NCI-H82 (cell line): ENCODE measurements at regions not wholly inside any gene's neighbourhood (a gene's known extent, or its start where the extent isn't known, plus 50 kb on each side); places are given as distances from the start of the nearest gene placed in this dataset.

Experiments
- DNase-seq: peaks from one replicate; lab custom pipeline; 2025; lab: John Stamatoyannopoulos, UW

DNA sequence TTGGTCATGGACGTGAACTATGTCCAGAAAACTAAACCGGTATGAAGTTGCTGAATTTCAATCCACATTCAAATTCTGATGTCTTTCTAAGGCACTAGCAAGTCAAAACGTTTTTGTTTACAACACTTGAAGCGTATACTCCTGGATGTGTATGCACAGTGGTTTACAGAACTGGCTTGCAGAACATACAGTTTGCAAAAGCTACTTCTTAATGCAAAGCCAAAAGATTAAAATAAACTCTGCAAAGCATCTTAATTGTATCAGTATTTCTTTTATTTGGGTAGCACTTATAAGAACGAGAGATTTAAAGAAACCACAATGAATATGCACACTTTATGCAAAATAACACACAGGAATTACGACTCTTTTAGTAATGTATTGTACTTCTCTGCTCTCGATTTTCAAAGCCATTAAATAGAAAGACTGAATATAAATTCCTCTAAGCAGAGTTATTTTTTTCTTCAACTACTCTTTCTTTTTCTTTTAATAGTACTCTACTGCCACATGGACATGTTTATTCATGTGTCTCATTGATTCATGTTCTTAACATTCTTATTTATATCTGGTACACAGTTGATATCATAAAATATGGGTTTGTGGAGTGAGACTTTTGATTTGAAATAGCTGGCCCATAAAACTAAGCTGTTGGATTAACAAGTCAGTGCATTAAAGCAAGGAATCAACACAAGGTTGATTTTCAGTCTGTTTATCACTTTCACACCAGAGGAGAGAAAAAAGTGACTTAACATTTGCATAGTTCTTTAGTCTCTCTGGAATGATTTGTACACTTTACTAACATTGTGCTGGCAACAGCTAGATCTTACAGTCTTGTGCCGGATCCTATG lies 189.4 kb upstream of the STEAP4 start:
- peak; percentile 13 for DNase-seq

DNA sequence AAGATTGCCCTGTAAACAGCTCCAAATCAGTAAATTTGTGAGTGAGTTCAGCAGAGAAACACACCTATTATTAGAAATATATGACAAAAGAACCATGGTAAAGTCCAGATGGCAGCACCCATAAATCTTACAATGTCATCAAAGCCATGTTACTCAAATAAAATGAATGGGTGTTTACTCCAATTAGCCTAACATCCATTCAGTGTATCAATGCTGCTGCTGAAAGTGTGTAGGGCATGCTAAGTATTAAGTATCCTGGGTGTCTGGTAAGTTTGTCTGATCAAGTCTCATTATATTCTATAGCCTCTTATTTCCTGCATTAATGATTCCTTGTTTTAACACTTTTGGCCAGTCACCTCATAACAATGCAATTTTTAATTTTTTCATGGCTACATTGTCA lies 185.5 kb upstream of the STEAP4 start:
- DNase-seq, result peak; percentile 84

DNA sequence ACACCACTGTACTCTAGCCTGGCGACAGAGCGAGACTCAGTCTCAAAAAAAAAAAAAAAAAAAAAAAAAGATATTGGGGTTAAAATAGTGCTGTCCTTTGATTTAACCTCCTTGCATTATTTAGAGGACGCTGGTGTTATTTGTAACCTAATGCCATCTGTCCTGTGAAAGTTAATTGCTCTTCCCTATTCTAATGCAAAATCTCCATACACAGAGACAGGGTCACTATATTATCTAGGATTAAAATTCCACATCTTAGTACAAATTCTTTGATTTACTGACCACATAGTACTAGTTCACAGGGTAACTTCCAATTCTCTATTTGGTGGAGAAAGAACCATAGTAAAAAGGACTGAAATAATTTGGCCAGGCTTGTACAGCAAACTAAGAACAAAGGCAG lies 184.2 kb upstream of the STEAP4 start:
- peak; percentile 27 for DNase-seq

DNA sequence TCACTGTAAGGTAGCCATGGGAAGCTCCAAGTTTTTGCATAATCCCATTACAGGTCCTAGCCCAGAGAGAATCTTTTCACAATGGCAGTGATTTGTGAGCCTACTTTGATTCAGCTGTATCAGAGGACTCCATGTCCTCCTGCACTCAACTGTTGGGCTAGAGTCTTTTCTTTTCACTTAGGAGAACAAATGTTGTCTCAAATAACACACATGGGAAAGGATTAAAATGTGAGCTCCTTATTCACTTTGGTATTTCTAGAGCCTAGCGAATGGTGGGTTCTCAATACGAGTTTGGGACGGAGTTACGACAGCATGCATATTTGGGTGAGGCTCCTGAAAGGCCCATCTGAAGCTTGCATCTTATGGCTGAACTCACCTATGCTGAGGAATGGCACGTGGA lies 183.5 kb upstream of the STEAP4 start:
- peak; percentile 66 for DNase-seq

DNA sequence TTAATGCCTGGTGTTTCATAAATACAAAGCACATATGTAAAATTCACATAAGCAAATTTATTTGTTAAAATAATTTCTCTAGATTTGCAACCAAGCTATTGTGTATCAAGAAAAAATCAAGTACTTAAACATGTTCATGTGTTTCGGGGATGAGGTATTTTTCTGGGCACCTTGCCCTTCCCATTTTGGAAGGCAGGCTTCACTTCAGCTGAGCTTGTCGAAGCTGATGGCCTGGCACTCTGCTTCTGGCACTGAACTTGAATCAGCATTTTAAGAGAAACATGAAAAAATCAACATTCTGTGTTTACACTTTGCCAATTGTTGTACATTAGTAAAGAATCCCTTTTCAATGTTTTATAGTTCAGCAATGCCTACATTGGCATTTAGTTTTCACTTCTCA lies 179.1 kb upstream of the STEAP4 start:
- no peak for DNase-seq

DNA sequence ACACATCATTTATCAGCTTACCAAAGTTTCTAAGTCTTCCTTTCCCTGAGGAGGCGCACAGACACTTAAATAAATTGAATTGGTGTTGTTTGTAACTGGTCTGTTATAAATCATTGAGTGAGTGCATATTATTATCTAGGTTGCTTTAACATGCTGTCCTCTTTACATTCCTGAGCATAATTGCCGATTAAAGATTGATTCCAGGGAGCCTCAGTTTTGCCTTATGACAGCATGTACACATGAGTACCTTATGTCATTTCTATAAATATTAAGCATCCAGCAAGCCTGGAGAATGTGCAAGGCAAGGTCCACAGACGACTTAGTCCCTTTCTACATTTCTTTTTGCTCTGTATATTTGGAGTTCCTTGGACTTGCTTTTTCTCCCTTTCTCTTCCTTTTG lies 177.9 kb upstream of the STEAP4 start:
- no peak for DNase-seq

DNA sequence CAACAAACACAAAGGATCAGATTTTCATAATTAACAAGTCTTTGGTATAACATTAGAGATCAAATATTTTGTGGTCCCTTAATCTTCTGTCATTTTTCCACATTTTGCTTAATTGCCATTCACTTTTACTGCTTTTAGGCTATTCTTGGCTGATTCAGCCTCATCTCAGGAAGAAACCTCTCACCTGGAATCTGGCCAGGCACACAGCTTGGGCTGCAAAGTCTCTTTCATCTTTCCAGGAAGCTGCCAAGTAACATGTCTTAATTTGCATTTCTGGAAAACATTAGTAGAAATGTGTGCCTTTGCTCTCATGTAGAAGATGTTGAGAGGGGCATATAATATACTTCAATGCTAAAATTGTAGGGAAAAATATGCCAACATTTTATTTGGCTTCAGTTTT lies 174.2 kb upstream of the STEAP4 start:
- no peak for DNase-seq

DNA sequence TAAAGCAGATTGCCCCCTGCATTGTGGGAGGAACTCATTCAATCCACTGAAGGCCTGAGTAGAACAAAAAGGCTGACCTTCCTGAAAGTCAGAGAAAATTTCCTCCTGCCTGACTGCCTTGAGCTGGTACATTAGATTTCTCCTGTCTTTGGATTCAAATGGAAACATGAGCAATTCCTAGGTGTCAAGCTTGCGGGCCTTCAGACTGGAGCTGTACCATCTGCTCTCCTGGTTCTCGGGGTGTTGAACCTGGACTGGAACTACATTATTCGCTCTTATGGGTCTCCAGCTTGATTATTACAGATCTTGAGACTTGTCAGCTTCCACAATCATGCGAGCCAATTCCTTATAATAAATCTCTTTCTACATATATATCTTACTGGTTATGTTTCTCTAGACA lies 173.6 kb upstream of the STEAP4 start:
- DNase-seq, result peak; percentile 21

DNA sequence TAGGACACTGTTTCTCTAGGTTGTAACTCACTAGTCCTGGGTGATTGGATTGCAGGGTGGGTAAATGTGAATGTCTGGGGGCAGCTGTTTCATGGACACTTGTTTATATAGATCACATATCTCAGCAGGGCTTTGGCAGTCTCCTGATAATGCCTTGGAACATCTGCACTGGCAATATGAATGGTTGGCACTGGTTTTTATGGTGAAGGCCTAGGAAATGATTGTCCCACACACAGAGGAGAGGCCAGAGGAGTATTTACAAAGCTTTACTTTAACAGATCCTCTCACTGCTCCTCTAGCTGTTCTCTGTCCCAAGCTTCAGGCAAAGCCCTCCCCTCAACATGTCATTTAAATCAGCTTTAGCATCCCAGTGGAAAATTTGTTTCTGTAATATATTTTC lies 171.3 kb upstream of the STEAP4 start:
- peak; percentile 58 for DNase-seq

DNA sequence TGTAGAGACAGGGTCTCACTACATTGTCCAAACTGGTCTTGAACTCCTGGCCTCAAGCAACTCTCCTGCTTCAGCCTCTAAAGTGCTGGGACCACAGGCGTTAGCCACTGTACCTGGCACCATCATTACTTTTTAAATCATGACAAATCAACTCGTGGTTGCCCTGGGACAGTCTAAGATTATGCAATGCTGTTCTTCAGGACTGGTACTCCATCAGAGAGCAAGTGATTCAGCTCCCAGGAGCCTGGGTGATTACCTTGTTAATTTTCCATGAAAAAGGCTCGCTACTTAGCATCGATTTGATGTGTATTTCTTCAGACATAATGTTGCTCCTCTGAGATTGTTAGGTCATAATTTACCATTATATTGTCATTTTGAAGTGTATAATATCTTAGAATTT lies 158.9 kb upstream of the STEAP4 start:
- no peak for DNase-seq

DNA sequence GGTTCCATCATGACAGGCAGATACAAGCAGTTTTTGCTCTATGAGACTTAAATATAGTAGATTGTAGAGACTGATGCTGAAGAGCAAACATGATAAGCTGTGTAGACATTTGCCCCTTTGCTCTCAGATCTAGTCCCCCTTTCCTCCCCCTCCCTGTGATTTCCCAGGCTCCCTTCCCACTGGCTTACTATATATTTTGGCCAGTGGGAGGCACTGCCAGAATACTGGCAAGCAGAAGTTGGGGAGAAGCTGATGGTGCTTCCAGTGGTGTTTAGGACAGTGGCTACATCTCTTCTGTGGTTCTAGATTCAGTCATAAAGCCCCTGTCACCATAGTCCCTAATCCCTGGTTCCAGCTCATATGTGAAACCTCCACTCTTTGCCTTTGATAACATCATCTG lies 156.1 kb upstream of the STEAP4 start:
- DNase-seq, result no peak

DNA sequence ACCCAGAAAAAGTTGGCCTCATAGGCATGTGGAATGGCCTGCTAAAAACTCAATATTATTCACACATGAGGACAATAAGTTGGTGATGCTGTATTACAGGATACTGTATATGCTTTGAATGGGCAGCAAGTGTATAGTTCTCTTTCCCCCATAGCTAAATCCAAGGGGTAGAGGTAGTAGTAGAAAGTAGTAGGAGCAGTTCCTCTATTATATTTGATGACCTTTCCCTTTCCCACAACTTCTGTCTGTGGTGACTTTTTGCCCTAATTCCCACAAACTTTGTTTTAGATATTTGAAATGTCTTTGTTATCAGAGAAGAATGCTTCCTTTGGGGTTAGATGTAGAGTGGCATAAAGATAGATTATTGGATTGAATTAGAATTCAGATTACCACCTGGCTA lies 154.0 kb upstream of the STEAP4 start:
- DNase-seq, result no peak

DNA sequence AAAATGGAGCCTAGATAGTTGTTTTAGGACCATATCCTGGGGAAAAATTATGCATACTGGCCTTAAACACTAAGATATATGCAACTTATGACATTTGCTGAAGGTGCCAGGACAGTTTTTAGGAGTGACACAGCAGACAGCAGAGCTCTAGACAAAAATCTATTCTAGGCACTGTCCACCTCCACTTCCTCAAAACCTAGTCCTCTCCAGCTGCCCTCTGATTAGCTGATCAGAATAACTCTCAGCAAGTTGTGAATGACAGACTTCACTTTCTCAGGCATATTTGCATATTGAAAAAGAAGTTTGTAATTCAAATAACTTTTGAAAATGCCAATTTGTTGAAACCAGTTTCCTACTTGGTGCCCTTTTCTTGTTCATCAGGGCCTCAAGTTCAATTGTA lies 152.3 kb upstream of the STEAP4 start:
- no peak for DNase-seq

DNA sequence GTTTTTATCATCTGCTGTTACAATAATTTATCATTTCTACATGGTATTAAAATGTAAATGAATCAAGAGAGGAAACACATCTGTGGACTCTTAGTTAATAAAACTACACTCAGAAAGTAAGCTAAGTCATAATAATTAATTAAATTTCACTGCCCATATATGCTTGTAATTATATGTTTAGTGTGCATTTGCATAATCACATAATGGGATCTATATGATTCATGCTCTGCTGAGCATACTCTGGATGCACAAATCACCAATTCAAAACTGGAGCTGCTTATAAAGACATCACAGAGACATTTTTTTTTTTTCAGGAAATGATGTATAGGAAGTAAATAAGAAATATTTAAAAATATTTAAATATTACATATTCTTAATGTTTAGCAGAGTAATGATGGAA lies 151.6 kb upstream of the STEAP4 start:
- DNase-seq, result peak; percentile 68

DNA sequence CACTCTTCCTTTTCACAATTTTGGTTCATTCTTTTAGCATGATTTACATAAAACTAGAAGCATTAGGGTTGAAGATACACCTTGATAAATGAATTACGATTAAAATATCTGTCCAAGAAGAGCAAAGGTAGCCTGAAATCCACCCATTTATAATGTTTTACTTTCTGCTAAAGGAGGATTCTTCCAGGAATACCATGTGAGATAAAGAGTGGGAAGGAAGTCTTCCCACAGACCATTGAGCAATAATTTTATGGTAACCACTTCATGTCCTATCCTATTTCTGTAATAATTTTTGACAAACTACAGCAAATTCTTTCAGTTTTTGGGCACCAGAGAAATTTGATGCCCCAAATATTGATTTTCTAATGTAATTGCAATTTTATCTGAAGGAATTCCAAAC lies 150.6 kb upstream of the STEAP4 start:
- DNase-seq, result no peak

DNA sequence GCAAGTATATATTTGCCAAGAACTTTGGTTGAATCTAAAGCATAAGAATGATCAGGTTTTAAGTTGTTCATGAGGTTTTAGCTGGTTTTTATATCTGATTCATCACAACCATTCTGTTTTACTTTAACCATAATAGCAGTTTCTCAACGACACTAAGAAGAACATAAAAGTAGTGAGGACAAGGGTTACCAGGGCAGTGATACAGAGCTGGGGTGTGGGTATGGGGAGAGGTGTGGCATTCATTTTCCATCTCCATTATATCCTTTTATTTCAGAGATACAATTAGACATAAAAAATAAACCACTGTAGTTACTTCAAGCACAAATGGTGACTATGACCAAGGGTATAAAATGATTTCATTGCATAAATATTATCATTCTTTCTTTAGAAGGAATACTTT lies 149.8 kb upstream of the STEAP4 start:
- DNase-seq, result no peak

DNA sequence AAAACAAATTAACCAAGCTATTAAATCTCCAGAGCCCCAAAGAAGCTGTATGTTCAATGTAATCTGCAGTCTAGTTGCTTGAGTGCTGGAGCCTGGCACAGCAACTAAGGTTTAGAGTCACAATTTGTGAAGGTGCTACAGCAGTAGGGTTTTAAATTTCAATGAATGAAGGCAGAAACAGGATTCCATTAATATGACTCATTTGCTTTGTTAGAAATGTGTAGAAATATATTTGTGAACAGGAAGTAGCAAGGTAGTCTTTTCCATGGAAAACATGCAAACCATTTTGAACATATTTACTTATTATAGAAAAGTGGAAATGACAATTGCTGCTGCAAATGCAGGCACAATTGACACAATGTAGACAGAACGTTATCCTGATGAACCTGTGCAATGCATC lies 149.0 kb upstream of the STEAP4 start:
- no peak for DNase-seq

DNA sequence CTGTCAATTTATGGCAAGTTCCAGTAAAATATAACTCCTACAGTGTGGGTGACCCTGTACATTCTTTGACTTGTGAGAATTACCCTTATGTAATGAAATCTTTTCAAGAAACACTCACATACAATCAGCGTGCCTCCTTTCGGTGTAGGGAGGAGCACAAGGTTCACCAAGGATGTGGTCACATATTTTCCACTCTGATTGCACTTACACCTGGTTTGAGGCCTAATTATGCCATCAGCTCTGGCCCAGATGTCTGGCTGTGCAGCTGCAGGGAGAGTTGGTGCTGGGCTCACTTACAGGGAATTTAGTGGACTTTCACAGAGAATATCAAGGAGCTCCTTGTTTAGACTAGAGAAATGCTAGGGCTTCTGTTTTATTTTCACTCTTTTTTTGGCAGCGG lies 146.0 kb upstream of the STEAP4 start:
- DNase-seq, result no peak

DNA sequence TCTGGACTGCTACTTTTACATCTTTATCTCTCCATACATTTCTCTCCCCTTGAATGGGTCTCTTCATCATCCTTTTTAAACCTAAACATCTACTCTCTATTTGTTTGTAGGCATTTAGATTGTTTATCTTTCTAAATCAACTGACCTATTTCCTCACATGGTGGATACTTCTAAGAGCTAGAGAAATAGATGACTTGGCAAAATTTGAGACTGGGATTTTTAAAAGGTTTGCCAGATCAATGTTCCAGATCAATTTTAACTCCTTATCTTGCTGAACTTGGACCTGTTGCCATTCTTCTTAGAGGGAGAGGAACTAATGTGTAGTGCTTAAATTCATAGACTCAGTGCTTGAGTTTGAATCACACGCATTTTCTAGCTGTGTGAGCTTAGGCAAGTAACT lies 144.2 kb upstream of the STEAP4 start:
- no peak for DNase-seq

DNA sequence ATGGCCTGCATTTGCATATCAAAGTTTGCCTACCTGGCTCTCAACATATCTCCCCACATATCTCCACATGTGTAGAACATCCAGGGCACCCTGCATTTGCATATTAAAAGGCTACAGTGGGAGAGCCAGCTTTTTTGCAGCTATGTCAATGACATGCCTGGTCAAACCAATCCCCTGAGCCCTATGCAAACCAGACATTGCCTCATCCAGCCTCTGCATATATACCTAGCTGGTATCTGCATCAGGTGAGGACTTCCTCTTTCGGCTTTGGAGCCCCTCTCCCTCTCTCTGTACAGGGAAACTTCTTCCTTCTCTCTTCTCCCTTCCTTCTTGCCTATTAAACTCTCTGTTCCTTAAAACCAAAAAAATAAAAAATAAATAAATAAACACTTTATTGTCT lies 142.7 kb upstream of the STEAP4 start:
- DNase-seq, result no peak

DNA sequence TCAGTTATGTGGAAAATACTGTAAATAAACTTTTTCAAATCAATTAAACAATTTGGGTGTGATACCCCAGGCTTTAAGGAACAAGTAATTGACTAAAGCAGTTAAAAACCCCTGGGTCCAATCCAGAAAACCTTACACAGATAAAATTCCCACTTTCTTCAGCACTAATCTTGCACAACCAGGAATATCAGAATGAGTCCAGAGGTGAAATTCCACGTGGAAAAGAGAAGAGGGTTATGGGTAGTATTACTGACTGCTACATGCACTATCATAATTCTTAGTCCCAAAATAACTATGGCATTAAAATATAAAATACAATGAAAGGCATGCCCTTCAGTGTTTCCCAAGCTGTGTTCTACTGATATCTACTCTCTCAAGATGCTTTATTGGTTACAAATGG lies 135.7 kb upstream of the STEAP4 start:
- DNase-seq, result no peak

DNA sequence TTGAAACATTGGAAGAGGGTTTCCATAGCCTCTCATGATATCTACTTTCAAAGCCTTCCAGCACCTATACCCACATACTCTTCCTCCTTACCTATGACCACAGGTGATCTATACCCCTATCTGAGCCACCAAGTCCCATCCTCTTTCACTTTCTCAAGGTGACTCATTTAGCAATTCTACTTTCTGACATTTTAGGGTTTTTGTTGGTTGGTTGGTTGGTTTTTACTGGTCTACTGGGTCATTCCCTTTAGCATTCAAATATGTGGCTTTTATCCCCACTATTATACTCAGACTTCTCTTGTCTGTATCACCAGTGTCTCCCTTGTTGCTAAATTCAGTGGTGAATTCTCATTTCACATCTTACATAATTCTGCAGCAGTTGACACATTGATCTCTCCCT lies 130.4 kb upstream of the STEAP4 start:
- DNase-seq, result no peak

DNA sequence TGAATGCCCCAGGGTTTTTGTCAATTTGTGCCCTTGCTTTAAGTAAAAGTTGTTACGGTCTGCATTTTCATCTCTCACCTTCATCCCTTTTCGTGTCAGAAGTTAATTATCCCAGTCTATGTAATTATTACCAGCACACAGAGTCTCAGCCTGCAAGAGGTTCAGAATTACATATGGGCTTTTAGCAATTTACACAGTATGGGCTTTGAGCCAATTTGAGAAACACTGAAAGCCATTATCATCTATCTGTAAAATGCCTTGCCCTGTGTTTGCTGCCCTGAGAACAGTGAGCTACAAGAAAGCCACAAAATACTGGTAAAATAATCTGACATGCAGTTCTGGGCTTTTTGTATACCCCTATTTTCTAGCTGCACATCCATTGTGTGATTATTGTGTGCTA lies 125.6 kb upstream of the STEAP4 start:
- peak; percentile 23 for DNase-seq

DNA sequence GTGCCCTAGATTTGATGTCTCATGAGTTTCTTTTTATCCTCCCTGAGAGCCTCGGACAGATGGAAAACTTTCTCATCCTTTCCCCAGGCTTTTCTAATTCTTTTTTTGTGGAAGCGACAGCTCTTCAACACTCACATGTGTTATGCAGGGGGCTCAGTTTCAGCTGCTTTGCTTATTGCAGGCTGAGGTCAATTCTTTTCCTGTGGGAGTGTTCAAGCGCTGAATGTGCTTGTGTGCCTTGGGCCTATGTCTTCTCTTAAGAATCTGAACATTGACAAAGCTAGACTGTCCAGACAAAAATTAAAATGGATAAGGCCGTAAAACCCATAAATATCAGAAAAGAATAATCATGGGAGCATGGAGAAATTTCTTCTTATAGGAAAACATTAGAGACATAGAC lies 125.2 kb upstream of the STEAP4 start:
- DNase-seq, result peak; percentile 9
